D721Med (cell line): ENCODE measurements at regions not wholly inside any gene's neighbourhood (a gene's known extent, or its start where the extent isn't known, plus 50 kb on each side); places are given as distances from the start of the nearest gene placed in this dataset.
"Not testable (repeated sequence)": the region's sequence is repeated elsewhere in the genome, so short reads cannot be mapped to it uniquely, and the experiment has no call there.

Experiments
- DNase-seq: peaks from one replicate; pipeline ENCODE4 v3.0.0; 2011; ENCODE audit warnings: low spot score; ENCODE audit not compliant: insufficient read length
- FAIRE-seq: peaks from 2 replicates; lab custom pipeline; 2011; peaks lifted over from hg19 to GRCh38; lab: Jason Lieb, UNC
- TF ChIP-seq, protein P1 (sequence below): IDR thresholded peaks from 2 replicates; pipeline ENCODE4 v1.5.1; 2012; ENCODE audit warnings: mild to moderate bottlenecking, control low read depth; ENCODE audit not compliant: insufficient read depth; ENCODE audit errors: missing control alignments

- TF ChIP-seq, protein P1, sequence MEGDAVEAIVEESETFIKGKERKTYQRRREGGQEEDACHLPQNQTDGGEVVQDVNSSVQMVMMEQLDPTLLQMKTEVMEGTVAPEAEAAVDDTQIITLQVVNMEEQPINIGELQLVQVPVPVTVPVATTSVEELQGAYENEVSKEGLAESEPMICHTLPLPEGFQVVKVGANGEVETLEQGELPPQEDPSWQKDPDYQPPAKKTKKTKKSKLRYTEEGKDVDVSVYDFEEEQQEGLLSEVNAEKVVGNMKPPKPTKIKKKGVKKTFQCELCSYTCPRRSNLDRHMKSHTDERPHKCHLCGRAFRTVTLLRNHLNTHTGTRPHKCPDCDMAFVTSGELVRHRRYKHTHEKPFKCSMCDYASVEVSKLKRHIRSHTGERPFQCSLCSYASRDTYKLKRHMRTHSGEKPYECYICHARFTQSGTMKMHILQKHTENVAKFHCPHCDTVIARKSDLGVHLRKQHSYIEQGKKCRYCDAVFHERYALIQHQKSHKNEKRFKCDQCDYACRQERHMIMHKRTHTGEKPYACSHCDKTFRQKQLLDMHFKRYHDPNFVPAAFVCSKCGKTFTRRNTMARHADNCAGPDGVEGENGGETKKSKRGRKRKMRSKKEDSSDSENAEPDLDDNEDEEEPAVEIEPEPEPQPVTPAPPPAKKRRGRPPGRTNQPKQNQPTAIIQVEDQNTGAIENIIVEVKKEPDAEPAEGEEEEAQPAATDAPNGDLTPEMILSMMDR = no peak
- no peak for FAIRE-seq
- no peak for DNase-seq
Observed at GRCh38 chr13:26483546-26483945, 73.9 kb upstream of the WASF3 start.

DNA sequence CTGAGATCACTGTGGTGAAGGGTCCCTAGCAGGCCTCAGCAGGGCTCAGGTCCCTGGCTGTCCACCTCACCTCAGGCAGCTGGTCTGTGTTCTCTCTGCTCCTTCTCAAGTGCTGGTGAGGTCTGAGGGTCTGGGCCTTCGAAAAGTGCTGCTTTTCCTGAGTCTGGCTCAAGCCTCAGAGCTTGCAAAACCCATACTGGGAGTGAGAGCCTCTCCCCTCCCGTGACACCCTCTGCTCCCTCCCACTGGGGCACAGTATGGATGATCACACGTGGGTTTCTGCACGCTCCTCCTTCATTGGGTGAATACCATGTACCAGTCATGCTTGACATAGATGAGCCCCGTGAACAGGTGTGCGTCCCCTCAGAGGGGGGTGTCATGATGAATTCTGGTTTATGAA, 73.3 kb upstream of the WASF3 start:
- DNase-seq (no peak), FAIRE-seq (no peak)
- TF ChIP-seq, protein P1 = no peak

- FAIRE-seq = no peak
- TF ChIP-seq, protein P1 = no peak
- DNase-seq = no peak
Observed at GRCh38 chr13:26485288-26485687, 72.2 kb upstream of the WASF3 start.

DNA sequence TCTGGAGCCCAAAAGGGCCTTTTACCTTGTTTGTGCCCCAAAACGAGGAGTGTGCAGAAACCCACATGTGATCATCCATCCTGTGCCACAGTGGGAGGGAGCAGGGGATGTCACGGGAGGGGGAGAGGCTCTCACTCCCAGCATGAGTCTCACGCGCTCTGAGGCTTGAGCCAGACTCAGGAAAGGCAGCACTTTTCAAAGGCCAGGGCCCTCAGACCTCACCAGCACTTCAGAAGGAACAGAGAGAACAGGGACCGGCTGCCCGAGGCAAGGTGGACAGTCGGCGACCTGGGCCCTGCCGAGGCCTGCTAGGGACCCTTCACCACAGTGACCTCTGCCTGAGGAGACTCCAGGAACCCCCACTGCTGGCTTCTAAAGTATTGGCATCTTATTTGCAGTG, 71.7 kb upstream of the WASF3 start:
- FAIRE-seq (no peak), DNase-seq (no peak)
- TF ChIP-seq, protein P1 = no peak

GRCh38 chr13:26486550-26486949, 70.9 kb upstream of the WASF3 start:
- TF ChIP-seq, protein P1 = no peak
- FAIRE-seq (no peak), DNase-seq (no peak)

- DNase-seq (no peak), FAIRE-seq (no peak)
- TF ChIP-seq, protein P1 = no peak
Observed at GRCh38 chr13:26487781-26488180, 69.7 kb upstream of the WASF3 start.

GRCh38 chr13:26488236-26489003, 69.1 kb upstream of the WASF3 start:
- FAIRE-seq (no peak), DNase-seq (no peak)
- TF ChIP-seq, protein P1 = no peak

DNA sequence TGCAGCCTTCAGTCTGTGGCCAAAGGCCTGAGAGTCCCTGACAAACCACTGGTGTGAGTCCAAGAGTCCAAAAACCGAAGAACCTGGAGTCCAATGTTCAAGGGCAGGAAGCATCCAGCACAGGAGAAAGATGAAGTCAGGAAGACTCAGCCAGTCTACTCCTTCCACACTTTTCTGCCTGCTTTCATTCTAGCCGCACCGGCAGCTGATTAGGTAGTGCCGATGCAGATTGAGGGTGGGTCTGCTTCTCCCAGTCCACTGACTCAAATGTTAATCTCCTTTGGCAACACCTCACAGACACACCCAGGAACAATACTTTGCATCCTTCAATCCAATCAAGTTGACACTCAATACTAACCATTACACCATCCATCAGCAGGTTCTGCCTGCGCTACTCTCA, 65.2 kb upstream of the WASF3 start:
- not testable (repeated sequence) for FAIRE-seq, DNase-seq
